Hepatocyte (in vitro differentiated cells): ENCODE measurements at regions not wholly inside any gene's neighbourhood (a gene's known extent, or its start where the extent isn't known, plus 50 kb on each side); places are given as distances from the start of the nearest gene placed in this dataset.

ENCODE experiments used
- DNase-seq: peaks from one replicate; pipeline ENCODE4 v3.0.0-alpha.2; 2016; ENCODE audit warnings: low spot score
- H2AFZ ChIP-seq: fragments of 200-600 bp; sonication (generic); 2 replicates; pipeline ENCODE4 v1.6.0; 2016; ENCODE audit warnings: antibody characterized with exemption, mild to moderate bottlenecking
- H3K27ac ChIP-seq: fragments of 200-600 bp; sonication (generic); 2 replicates; pipeline ENCODE4 v1.5.1; 2016; ENCODE audit warnings: mild to moderate bottlenecking
- H3K27me3 ChIP-seq: fragments of 200-600 bp; sonication (generic); 2 replicates; pipeline ENCODE4 v1.6.1; 2016
- H3K36me3 ChIP-seq: fragments of 200-600 bp; sonication (generic); replicated peaks from 2 replicates; pipeline ENCODE4 v1.5.1; 2016; ENCODE audit warnings: low read depth; ENCODE audit not compliant: insufficient read depth
- H3K4me1 ChIP-seq: fragments of 200-600 bp; sonication (generic); 2 replicates; pipeline ENCODE4 v1.5.1; 2016; ENCODE audit warnings: mild to moderate bottlenecking, moderate library complexity; ENCODE audit not compliant: insufficient read depth
- H3K4me2 ChIP-seq: fragments of 200-600 bp; sonication (generic); 2 replicates; pipeline ENCODE4 v1.6.0; 2016
- H3K4me3 ChIP-seq: fragments of 200-600 bp; sonication (generic); 2 replicates; pipeline ENCODE4 v1.5.1; 2016; ENCODE audit warnings: mild to moderate bottlenecking
- H3K79me2 ChIP-seq: fragments of 200-600 bp; sonication (generic); 2 replicates; pipeline ENCODE4 v1.6.0; 2017; ENCODE audit warnings: mild to moderate bottlenecking
- H3K9me2 ChIP-seq: fragments of 200-600 bp; sonication (generic); replicated peaks from 2 replicates; pipeline ENCODE4 v1.6.0; 2017; ENCODE audit warnings: mild to moderate bottlenecking; ENCODE audit not compliant: insufficient read depth
- H3K9me3 ChIP-seq: fragments of 200-600 bp; sonication (generic); 2 replicates; pipeline ENCODE4 v1.5.1; 2016; ENCODE audit warnings: low read depth, mild to moderate bottlenecking
- H4K20me1 ChIP-seq: fragments of 200-600 bp; sonication (generic); 2 replicates; pipeline ENCODE4 v1.6.0; 2016; ENCODE audit warnings: mild to moderate bottlenecking; ENCODE audit not compliant: insufficient read depth, poor library complexity, severe bottlenecking
- EZH2 ChIP-seq: fragments of 200-600 bp; sonication (generic); IDR thresholded peaks from 2 replicates; pipeline ENCODE4 v1.6.1; 2016; ENCODE audit warnings: antibody characterized with exemption, mild to moderate bottlenecking, borderline replicate concordance
- EZH2phosphoT487 ChIP-seq: fragments of 200-600 bp; sonication (generic); IDR thresholded peaks from one replicate; pipeline ENCODE4 v1.6.1; 2018; ENCODE audit warnings: antibody characterized with exemption, mild to moderate bottlenecking, low read depth, moderate library complexity; ENCODE audit not compliant: unreplicated experiment, severe bottlenecking
- WGBS: methylation state at CpG from one replicate; pipeline ENCODE4 v1.1.6; 2016; ENCODE audit warnings: low lambda C conversion rate; ENCODE audit errors: missing lambda C conversion rate; 5-methylcytosine and 5-hydroxymethylcytosine counted together
- TF ChIP-seq, protein P1 (sequence below): fragments of 200-600 bp; sonication (generic); IDR thresholded peaks from 2 replicates; pipeline ENCODE4 v1.5.1; 2016; ENCODE audit warnings: antibody characterized with exemption, mild to moderate bottlenecking; ENCODE audit not compliant: poor library complexity

DNA sequence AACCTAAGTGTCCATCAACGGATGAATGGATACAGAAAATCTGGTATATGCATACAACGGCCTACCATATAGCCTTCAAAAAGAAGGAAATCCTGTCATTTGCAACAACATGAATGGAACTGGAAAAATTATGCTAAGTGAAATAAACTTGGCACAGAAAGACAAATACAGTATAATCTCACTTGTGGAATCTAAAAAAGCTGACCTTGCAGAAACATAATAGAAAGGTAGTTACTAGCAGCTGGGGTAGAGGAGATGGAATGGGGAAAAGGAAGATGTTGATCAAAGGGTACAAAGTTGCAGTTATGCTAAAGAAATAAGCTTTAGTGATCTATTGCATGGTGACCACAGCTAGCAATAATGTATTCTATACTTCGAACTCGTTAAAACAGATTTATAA, 444.1 kb downstream of the OCA2 start:
- Histone ChIP-seq H3K27ac (no peak overlapping the region), H3K36me3 (no peaks in the 10 kb centered on the region), H2AFZ (no peak overlapping the region), H3K4me1 (no peaks in the 10 kb centered on the region), H4K20me1 (no peaks in the 10 kb centered on the region), H3K9me2 (no peaks in the 10 kb centered on the region), H3K79me2 (no peaks in the 10 kb centered on the region), H3K4me2 (no peak overlapping the region), H3K27me3 (no peaks in the 10 kb centered on the region), H3K9me3 (no peaks in the 10 kb centered on the region), H3K4me3 (no peak overlapping the region)
- 71% methylated on average over 4 of the region's 4 CpGs for WGBS
- TF ChIP-seq EZH2phosphoT487 (no peak), EZH2 (no peak)
- TF ChIP-seq, protein P1, sequence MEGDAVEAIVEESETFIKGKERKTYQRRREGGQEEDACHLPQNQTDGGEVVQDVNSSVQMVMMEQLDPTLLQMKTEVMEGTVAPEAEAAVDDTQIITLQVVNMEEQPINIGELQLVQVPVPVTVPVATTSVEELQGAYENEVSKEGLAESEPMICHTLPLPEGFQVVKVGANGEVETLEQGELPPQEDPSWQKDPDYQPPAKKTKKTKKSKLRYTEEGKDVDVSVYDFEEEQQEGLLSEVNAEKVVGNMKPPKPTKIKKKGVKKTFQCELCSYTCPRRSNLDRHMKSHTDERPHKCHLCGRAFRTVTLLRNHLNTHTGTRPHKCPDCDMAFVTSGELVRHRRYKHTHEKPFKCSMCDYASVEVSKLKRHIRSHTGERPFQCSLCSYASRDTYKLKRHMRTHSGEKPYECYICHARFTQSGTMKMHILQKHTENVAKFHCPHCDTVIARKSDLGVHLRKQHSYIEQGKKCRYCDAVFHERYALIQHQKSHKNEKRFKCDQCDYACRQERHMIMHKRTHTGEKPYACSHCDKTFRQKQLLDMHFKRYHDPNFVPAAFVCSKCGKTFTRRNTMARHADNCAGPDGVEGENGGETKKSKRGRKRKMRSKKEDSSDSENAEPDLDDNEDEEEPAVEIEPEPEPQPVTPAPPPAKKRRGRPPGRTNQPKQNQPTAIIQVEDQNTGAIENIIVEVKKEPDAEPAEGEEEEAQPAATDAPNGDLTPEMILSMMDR, result no peak
- no peak for DNase-seq

DNA sequence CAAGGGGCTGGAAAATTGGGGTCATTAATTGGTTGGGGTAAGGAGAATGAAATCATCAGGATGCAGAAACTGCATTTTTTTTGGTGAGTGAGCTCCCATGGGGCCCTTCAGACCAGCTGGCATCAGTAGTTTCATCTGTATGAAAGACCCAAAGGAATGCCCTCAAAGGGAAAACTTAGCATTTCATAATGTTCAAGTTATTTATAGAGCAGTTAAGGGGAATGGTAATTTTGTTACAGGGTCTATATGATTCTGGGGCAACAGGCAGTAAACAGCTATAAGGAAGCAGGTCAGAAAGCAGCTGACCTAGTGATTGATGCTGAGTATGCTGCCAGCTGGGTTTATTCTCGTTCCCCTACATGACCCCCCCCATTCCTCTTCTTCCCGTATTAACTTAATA, 448.9 kb downstream of the OCA2 start:
- no peak overlapping the region for H3K27ac ChIP-seq
- no peaks in the 10 kb centered on the region for H4K20me1 ChIP-seq
- H3K9me3 ChIP-seq, result no peaks in the 10 kb centered on the region
- no peak overlapping the region for H3K4me2 ChIP-seq
- DNase-seq, result no peak
- no peak overlapping the region for H2AFZ ChIP-seq
- no peaks in the 10 kb centered on the region for H3K27me3 ChIP-seq
- H3K36me3 ChIP-seq, result no peaks in the 10 kb centered on the region
- 77% methylated on average over 2 of the region's 2 CpGs for WGBS
- H3K4me3 ChIP-seq, result no peak overlapping the region
- no peaks in the 10 kb centered on the region for H3K79me2 ChIP-seq
- TF ChIP-seq EZH2 (no peak), EZH2phosphoT487 (no peak)
- TF ChIP-seq, protein P1, result no peak
- no peaks in the 10 kb centered on the region for H3K4me1 ChIP-seq
- H3K9me2 ChIP-seq, result no peaks in the 10 kb centered on the region

DNA sequence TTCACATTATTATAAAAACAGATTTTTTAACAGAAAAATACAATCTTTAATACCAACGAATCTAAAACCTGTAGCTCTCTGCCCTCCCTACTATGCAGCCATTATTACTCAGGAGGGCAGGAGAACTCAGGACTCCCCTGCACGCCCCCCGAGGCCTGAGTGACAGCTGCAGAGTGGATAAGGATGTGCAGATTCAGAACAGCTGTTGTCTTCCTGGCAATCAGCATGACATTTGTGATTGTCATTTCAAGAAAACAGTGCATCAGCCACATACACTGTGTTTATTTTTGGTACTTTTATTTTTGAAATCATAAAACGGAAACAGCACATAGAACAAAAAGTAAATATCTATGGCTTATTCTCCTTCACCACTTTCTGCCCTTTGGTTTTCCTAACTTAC, 450.8 kb downstream of the OCA2 start:
- no peaks in the 10 kb centered on the region for H3K27me3 ChIP-seq
- no peaks in the 10 kb centered on the region for H3K9me2 ChIP-seq
- TF ChIP-seq, protein P1, result no peak
- TF ChIP-seq EZH2 (no peak), EZH2phosphoT487 (no peak)
- no peak overlapping the region for H3K27ac ChIP-seq
- H3K36me3 ChIP-seq, result no peaks in the 10 kb centered on the region
- H3K4me2 ChIP-seq, result no peak overlapping the region
- no peak overlapping the region for H2AFZ ChIP-seq
- no peaks in the 10 kb centered on the region for H4K20me1 ChIP-seq
- no peak overlapping the region for H3K4me3 ChIP-seq
- DNase-seq, result no peak
- no peaks in the 10 kb centered on the region for H3K79me2 ChIP-seq
- WGBS, result 89% methylated on average over 4 of the region's 4 CpGs
- H3K9me3 ChIP-seq, result no peaks in the 10 kb centered on the region
- no peaks in the 10 kb centered on the region for H3K4me1 ChIP-seq

DNA sequence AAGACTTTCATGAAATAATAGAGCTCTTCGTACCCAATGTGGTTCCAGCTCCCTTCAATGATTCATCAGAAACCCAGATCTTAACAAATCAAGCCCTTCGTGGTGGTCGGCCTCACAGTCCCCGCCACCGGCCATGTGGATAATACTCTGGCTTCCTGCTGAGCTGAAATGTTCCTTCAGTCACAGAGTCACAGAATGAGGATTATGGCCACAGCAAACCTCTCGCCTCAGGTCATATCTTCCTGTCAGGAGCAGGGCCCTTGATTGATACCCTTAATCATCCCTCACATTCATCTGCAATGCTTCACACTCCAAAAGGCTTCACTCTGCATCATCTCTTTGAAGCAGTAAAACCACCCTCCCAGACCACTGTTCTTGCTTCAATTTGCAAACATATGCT, 452.6 kb downstream of the OCA2 start:
- Histone ChIP-seq H3K9me3 (no peaks in the 10 kb centered on the region), H3K36me3 (no peaks in the 10 kb centered on the region), H3K27ac (no peak overlapping the region), H3K27me3 (no peaks in the 10 kb centered on the region), H3K9me2 (no peaks in the 10 kb centered on the region), H4K20me1 (no peaks in the 10 kb centered on the region), H3K4me1 (no peaks in the 10 kb centered on the region), H3K4me3 (no peak overlapping the region), H2AFZ (no peak overlapping the region), H3K4me2 (no peak overlapping the region), H3K79me2 (no peaks in the 10 kb centered on the region)
- WGBS, result 53% methylated on average over 6 of the region's 6 CpGs
- TF ChIP-seq EZH2 (no peak), EZH2phosphoT487 (no peak)
- no peak for DNase-seq
